HepG2 (cell line): ENCODE measurements at regions not wholly inside any gene's neighbourhood (a gene's known extent, or its start where the extent isn't known, plus 50 kb on each side); places are given as distances from the start of the nearest gene placed in this dataset.

Experiments
- ATAC-seq: fragments of 200-7000 bp; cut with Tn5 transposase; 3 replicates; pipeline ENCODE4 v1.9.1; 2020; ENCODE audit warnings: mild to moderate bottlenecking, moderate library complexity
- BruUV-seq: library from RNA; stranded (reverse); fragments of 400-500 nt; replicated peaks from 2 replicates; lab custom pipeline; 2021; lab: Mats Ljungman, UMichigan
- CTCF ChIA-PET: fragments of 300-600 bp; formaldehyde crosslinking; extraction: SDS; loops from one replicate; lab custom pipeline; 2021; ENCODE audit warnings: low total read pairs, inconsistent platforms, low intra/inter-chr PET ratio; lab: Yijun Ruan, JAX
- POLR2A ChIA-PET: fragments of 350-600 bp; sonication (Branson Sonifier 250); formaldehyde crosslinking; loops from one replicate; lab custom pipeline; 2020; ENCODE audit warnings: antibody characterized with exemption, inconsistent platforms; lab: Yijun Ruan, JAX
- DNase-seq: peaks from one replicate; pipeline ENCODE4 v3.0.0-alpha.2; 2015; ENCODE audit warnings: low spot score
- FAIRE-seq: peaks from 3 replicates; lab custom pipeline; 2011; peaks lifted over from hg19 to GRCh38; lab: Jason Lieb, UNC
- H2AFZ ChIP-seq: one replicate; pipeline ENCODE4 v1.6.1; 2011; ENCODE audit warnings: low read length, inconsistent platforms
- H3K27ac ChIP-seq: fragments of 300-600 bp; 3 replicates; pipeline ENCODE4 v1.8.0; 2011; ENCODE audit warnings: mixed run types, mild to moderate bottlenecking, mixed read lengths, low read length, inconsistent platforms; ENCODE audit not compliant: insufficient read depth; ENCODE audit errors: extremely low read length
- H3K27me3 ChIP-seq, 2 experiments: fragments of 200-600 bp in 1 of 2; 2 replicates in 1 of 2; 3 replicates in 1 of 2; pipeline versions ENCODE4 v1.6.0 to v1.8.0; 2011; ENCODE audit warnings: low read length in 2 of 2, mild to moderate bottlenecking in 2 of 2, moderate library complexity in 2 of 2, inconsistent platforms in 1 of 2; ENCODE audit not compliant: insufficient read depth in 2 of 2, control insufficient read depth in 1 of 2
- H3K36me3 ChIP-seq, 2 experiments: fragments of 200-600 bp in 1 of 2; replicated peaks in 1 of 2; 2 replicates in 1 of 2; 3 replicates in 1 of 2; pipeline versions ENCODE4 v1.5.1 to v1.8.0; 2011; ENCODE audit warnings: low read length in 2 of 2, inconsistent platforms in 1 of 2; ENCODE audit not compliant: insufficient read depth in 2 of 2, control insufficient read depth in 1 of 2
- H3K4me1 ChIP-seq: 2 replicates; pipeline ENCODE4 v1.5.1; 2012; ENCODE audit warnings: low read length, inconsistent platforms; ENCODE audit not compliant: insufficient read depth
- H3K4me2 ChIP-seq: 2 replicates; pipeline ENCODE4 v1.6.0; 2011; ENCODE audit warnings: low read depth, low read length, inconsistent platforms
- H3K4me3 ChIP-seq, 3 experiments: fragments of 200-600 bp in 1 of 3; sonication (generic), shearing (Covaris generic) in 1 of 3; replicated peaks in 1 of 3; 2 replicates each; pipeline ENCODE4 v1.5.1; 2011 to 2016; ENCODE audit warnings: low read length in 3 of 3, inconsistent platforms in 2 of 3, low read depth in 2 of 3, mild to moderate bottlenecking in 2 of 3, control low read depth in 1 of 3, mixed read lengths in 1 of 3; ENCODE audit not compliant: insufficient read depth in 1 of 3
- H3K79me2 ChIP-seq: one replicate; pipeline ENCODE4 v1.6.1; 2011; ENCODE audit warnings: low read length, inconsistent platforms; ENCODE audit not compliant: insufficient read depth
- H3K9ac ChIP-seq: 2 replicates; pipeline ENCODE4 v1.6.0; 2011; ENCODE audit warnings: mild to moderate bottlenecking, low read depth, low read length, inconsistent platforms; ENCODE audit not compliant: insufficient read depth
- H3K9me3 ChIP-seq: 2 replicates; pipeline ENCODE4 v1.5.1; 2012; ENCODE audit warnings: mild to moderate bottlenecking, low read length
- H4K20me1 ChIP-seq: 2 replicates; pipeline ENCODE4 v1.6.0; 2011; ENCODE audit warnings: inconsistent platforms, mild to moderate bottlenecking, low read length, moderate library complexity; ENCODE audit not compliant: insufficient read depth
- CCAR2 ChIP-seq: fragments of 200-400 bp; formaldehyde crosslinking; optimal IDR thresholded peaks from 2 replicates; pipeline ENCODE3; 2018; ENCODE audit warnings: low read depth, mild to moderate bottlenecking, low read length, moderate library complexity
- CEBPB ChIP-seq: IDR thresholded peaks from 2 replicates; pipeline ENCODE4 v1.6.1; 2011; ENCODE audit warnings: low read depth, low read length, improper control_type of control experiment, borderline replicate concordance
- CENPX ChIP-seq: sonication (generic); formaldehyde crosslinking; IDR thresholded peaks from 2 replicates; pipeline ENCODE4 v1.9.0; 2021; ENCODE audit warnings: mild to moderate bottlenecking, missing genetic modification reagents, moderate library complexity
- HNRNPK ChIP-seq: fragments of 200-400 bp; formaldehyde crosslinking; IDR thresholded peaks from 2 replicates; pipeline ENCODE4 v1.6.1; 2018; ENCODE audit warnings: low read length, low read depth, moderate library complexity, mild to moderate bottlenecking; ENCODE audit not compliant: poor library complexity, severe bottlenecking
- NR3C1 ChIP-seq: sonication (generic); formaldehyde crosslinking; IDR thresholded peaks from 2 replicates; pipeline ENCODE4 v1.4.0; 2020; ENCODE audit warnings: missing genetic modification reagents
- ZNF331 ChIP-seq: sonication (generic); formaldehyde crosslinking; IDR thresholded peaks from 2 replicates; pipeline ENCODE4 v1.4.0; 2020; ENCODE audit warnings: missing genetic modification reagents
- ZNF598 ChIP-seq: sonication (generic); formaldehyde crosslinking; IDR thresholded peaks from 2 replicates; pipeline ENCODE4 v1.5.1; 2020; ENCODE audit warnings: mild to moderate bottlenecking, missing genetic modification reagents, borderline replicate concordance
- ZNF660 ChIP-seq: sonication (generic); formaldehyde crosslinking; IDR thresholded peaks from 2 replicates; pipeline ENCODE4 v1.5.1; 2020; ENCODE audit warnings: mild to moderate bottlenecking, low read depth, missing genetic modification reagents, borderline replicate concordance
- WGBS: methylation state at CpG from one replicate; pipeline ENCODE4 v1.1.6; 2017; ENCODE audit warnings: low lambda C conversion rate; 5-methylcytosine and 5-hydroxymethylcytosine counted together
- in situ Hi-C: cut with HindIII; loops from 2 replicates; pipeline ENCODE4 v1.10.0; 2017; ENCODE audit warnings: low pct_unique_long_range_greater_than_20kb; ENCODE audit not compliant: extremely low pct_ligation_motif_present
- intact Hi-C: fragments of 100-400 bp; cut with micrococcal nuclease; formaldehyde crosslinking; loops from one replicate; pipeline ENCODE4 v1.10.0; 2022; ENCODE audit not compliant: unreplicated experiment
- TF ChIP-seq, protein P1 (sequence below): sonication (generic); formaldehyde crosslinking; IDR thresholded peaks from 2 replicates; pipeline ENCODE4 v1.4.0; 2020; ENCODE audit warnings: low read depth, mild to moderate bottlenecking, missing genetic modification reagents
- TF ChIP-seq, protein P2 (sequence below): sonication (generic); formaldehyde crosslinking; IDR thresholded peaks from 2 replicates; pipeline ENCODE4 v1.5.0; 2020; ENCODE audit warnings: mild to moderate bottlenecking, missing genetic modification reagents, borderline replicate concordance

DNA sequence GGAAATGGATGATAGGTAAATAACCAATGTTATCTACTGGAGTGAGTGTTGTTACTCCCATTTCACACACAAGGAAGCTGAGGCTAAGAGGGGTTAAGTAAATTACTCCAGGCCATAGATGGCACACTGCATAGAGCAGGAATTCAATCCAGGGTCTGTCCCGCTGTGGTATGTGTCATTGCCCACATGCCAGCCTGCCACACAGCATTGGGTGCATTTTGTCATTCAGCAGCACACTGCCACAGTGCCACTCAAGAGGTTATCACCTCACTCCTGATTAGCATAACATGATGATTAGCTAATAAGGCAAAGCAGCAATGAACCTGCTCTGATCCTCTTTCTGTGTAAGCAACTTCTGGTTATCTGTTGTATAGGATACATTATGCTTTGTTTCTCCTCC, 157.4 kb upstream of the CTNNB1 start:
- H4K20me1 ChIP-seq, result no peaks in the 10 kb centered on the region
- no peaks in the 10 kb centered on the region for H3K79me2 ChIP-seq
- ChIA-PET POLR2A (no interaction called here), CTCF (no interaction called here)
- no TSS peak for BruUV-seq
- no CpG with 5 or more reads among the region's 1 CpG for WGBS
- ATAC-seq (no peak), DNase-seq (no peak), FAIRE-seq (no peak)
- in situ Hi-C loops, result no loop called here
- no peak overlapping the region for H3K4me2 ChIP-seq
- peaks cover 14% of the 10 kb centered on the region for H3K4me1 ChIP-seq
- no peaks in the 10 kb centered on the region for H3K9me3 ChIP-seq
- TF ChIP-seq CENPX (CRISPR knock-in tag) (no peak), ZNF660 (CRISPR knock-in tag) (no peak), HNRNPK (no peak), CEBPB (no peak), ZNF598 (CRISPR knock-in tag) (no peak), NR3C1 (no peak), ZNF331 (CRISPR knock-in tag) (no peak), CCAR2 (no peak)
- TF ChIP-seq, protein P1, sequence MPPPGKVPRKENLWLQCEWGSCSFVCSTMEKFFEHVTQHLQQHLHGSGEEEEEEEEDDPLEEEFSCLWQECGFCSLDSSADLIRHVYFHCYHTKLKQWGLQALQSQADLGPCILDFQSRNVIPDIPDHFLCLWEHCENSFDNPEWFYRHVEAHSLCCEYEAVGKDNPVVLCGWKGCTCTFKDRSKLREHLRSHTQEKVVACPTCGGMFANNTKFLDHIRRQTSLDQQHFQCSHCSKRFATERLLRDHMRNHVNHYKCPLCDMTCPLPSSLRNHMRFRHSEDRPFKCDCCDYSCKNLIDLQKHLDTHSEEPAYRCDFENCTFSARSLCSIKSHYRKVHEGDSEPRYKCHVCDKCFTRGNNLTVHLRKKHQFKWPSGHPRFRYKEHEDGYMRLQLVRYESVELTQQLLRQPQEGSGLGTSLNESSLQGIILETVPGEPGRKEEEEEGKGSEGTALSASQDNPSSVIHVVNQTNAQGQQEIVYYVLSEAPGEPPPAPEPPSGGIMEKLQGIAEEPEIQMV (CRISPR knock-in tag), result no peak
- TF ChIP-seq, protein P2, sequence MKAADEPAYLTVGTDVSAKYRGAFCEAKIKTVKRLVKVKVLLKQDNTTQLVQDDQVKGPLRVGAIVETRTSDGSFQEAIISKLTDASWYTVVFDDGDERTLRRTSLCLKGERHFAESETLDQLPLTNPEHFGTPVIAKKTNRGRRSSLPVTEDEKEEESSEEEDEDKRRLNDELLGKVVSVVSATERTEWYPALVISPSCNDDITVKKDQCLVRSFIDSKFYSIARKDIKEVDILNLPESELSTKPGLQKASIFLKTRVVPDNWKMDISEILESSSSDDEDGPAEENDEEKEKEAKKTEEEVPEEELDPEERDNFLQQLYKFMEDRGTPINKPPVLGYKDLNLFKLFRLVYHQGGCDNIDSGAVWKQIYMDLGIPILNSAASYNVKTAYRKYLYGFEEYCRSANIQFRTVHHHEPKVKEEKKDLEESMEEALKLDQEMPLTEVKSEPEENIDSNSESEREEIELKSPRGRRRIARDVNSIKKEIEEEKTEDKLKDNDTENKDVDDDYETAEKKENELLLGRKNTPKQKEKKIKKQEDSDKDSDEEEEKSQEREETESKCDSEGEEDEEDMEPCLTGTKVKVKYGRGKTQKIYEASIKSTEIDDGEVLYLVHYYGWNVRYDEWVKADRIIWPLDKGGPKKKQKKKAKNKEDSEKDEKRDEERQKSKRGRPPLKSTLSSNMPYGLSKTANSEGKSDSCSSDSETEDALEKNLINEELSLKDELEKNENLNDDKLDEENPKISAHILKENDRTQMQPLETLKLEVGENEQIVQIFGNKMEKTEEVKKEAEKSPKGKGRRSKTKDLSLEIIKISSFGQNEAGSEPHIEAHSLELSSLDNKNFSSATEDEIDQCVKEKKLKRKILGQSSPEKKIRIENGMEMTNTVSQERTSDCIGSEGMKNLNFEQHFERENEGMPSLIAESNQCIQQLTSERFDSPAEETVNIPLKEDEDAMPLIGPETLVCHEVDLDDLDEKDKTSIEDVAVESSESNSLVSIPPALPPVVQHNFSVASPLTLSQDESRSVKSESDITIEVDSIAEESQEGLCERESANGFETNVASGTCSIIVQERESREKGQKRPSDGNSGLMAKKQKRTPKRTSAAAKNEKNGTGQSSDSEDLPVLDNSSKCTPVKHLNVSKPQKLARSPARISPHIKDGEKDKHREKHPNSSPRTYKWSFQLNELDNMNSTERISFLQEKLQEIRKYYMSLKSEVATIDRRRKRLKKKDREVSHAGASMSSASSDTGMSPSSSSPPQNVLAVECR, result no peak
- no peak overlapping the region for H3K9ac ChIP-seq
- no peak overlapping the region for H3K27ac ChIP-seq
- intact Hi-C loops, result no loop called here
- H3K36me3 ChIP-seq, result no peaks in the 10 kb centered on the region
- 0 out of 5 replicates have a peak, but pooled peaks cover 1 to 4% of the 10 kb centered on the region in 2 experiments for H3K27me3 ChIP-seq
- no peak overlapping the region for H3K4me3 ChIP-seq
- H2AFZ ChIP-seq, result no peak overlapping the region
